HepG2 (cell line): ENCODE measurements at regions not wholly inside any gene's neighbourhood (a gene's known extent, or its start where the extent isn't known, plus 50 kb on each side); places are given as distances from the start of the nearest gene placed in this dataset.

ENCODE experiments used
- ATAC-seq: fragments of 200-7000 bp; cut with Tn5 transposase; 3 replicates; pipeline ENCODE4 v1.9.1; 2020; ENCODE audit warnings: mild to moderate bottlenecking, moderate library complexity
- BruUV-seq: library from RNA; stranded (reverse); fragments of 400-500 nt; replicated peaks from 2 replicates; lab custom pipeline; 2021; lab: Mats Ljungman, UMichigan
- CTCF ChIA-PET: fragments of 300-600 bp; formaldehyde crosslinking; extraction: SDS; loops from one replicate; lab custom pipeline; 2021; ENCODE audit warnings: low total read pairs, inconsistent platforms, low intra/inter-chr PET ratio; lab: Yijun Ruan, JAX
- POLR2A ChIA-PET: fragments of 350-600 bp; sonication (Branson Sonifier 250); formaldehyde crosslinking; loops from one replicate; lab custom pipeline; 2020; ENCODE audit warnings: antibody characterized with exemption, inconsistent platforms; lab: Yijun Ruan, JAX
- DNase-seq: peaks from one replicate; pipeline ENCODE4 v3.0.0-alpha.2; 2015; ENCODE audit warnings: low spot score
- FAIRE-seq: peaks from 3 replicates; lab custom pipeline; 2011; peaks lifted over from hg19 to GRCh38; lab: Jason Lieb, UNC
- H2AFZ ChIP-seq: one replicate; pipeline ENCODE4 v1.6.1; 2011; ENCODE audit warnings: low read length, inconsistent platforms
- H3K27ac ChIP-seq: fragments of 300-600 bp; 3 replicates; pipeline ENCODE4 v1.8.0; 2011; ENCODE audit warnings: mixed run types, mild to moderate bottlenecking, mixed read lengths, low read length, inconsistent platforms; ENCODE audit not compliant: insufficient read depth; ENCODE audit errors: extremely low read length
- H3K27me3 ChIP-seq, 2 experiments: fragments of 200-600 bp in 1 of 2; 2 replicates in 1 of 2; 3 replicates in 1 of 2; pipeline versions ENCODE4 v1.6.0 to v1.8.0; 2011; ENCODE audit warnings: low read length in 2 of 2, mild to moderate bottlenecking in 2 of 2, moderate library complexity in 2 of 2, inconsistent platforms in 1 of 2; ENCODE audit not compliant: insufficient read depth in 2 of 2, control insufficient read depth in 1 of 2
- H3K36me3 ChIP-seq, 2 experiments: fragments of 200-600 bp in 1 of 2; replicated peaks in 1 of 2; 2 replicates in 1 of 2; 3 replicates in 1 of 2; pipeline versions ENCODE4 v1.5.1 to v1.8.0; 2011; ENCODE audit warnings: low read length in 2 of 2, inconsistent platforms in 1 of 2; ENCODE audit not compliant: insufficient read depth in 2 of 2, control insufficient read depth in 1 of 2
- H3K4me1 ChIP-seq: 2 replicates; pipeline ENCODE4 v1.5.1; 2012; ENCODE audit warnings: low read length, inconsistent platforms; ENCODE audit not compliant: insufficient read depth
- H3K4me2 ChIP-seq: 2 replicates; pipeline ENCODE4 v1.6.0; 2011; ENCODE audit warnings: low read depth, low read length, inconsistent platforms
- H3K4me3 ChIP-seq, 3 experiments: fragments of 200-600 bp in 1 of 3; sonication (generic), shearing (Covaris generic) in 1 of 3; replicated peaks in 1 of 3; 2 replicates each; pipeline ENCODE4 v1.5.1; 2011 to 2016; ENCODE audit warnings: low read length in 3 of 3, inconsistent platforms in 2 of 3, low read depth in 2 of 3, mild to moderate bottlenecking in 2 of 3, control low read depth in 1 of 3, mixed read lengths in 1 of 3; ENCODE audit not compliant: insufficient read depth in 1 of 3
- H3K79me2 ChIP-seq: one replicate; pipeline ENCODE4 v1.6.1; 2011; ENCODE audit warnings: low read length, inconsistent platforms; ENCODE audit not compliant: insufficient read depth
- H3K9ac ChIP-seq: 2 replicates; pipeline ENCODE4 v1.6.0; 2011; ENCODE audit warnings: mild to moderate bottlenecking, low read depth, low read length, inconsistent platforms; ENCODE audit not compliant: insufficient read depth
- H3K9me3 ChIP-seq: 2 replicates; pipeline ENCODE4 v1.5.1; 2012; ENCODE audit warnings: mild to moderate bottlenecking, low read length
- H4K20me1 ChIP-seq: 2 replicates; pipeline ENCODE4 v1.6.0; 2011; ENCODE audit warnings: inconsistent platforms, mild to moderate bottlenecking, low read length, moderate library complexity; ENCODE audit not compliant: insufficient read depth
- CEBPG ChIP-seq: IDR thresholded peaks from 2 replicates; pipeline ENCODE4 v1.6.1; 2016
- DDIT3 ChIP-seq: sonication (generic); formaldehyde crosslinking; IDR thresholded peaks from 2 replicates; pipeline ENCODE4 v1.4.0; 2020; ENCODE audit warnings: mild to moderate bottlenecking, missing genetic modification reagents
- FOXP4 ChIP-seq: sonication (generic); formaldehyde crosslinking; IDR thresholded peaks from 2 replicates; pipeline ENCODE4 v1.4.0; 2020; ENCODE audit warnings: missing genetic modification reagents
- HNF4A ChIP-seq: sonication (generic); formaldehyde crosslinking; IDR thresholded peaks from 2 replicates; pipeline ENCODE4 v1.4.0; 2020; ENCODE audit warnings: missing genetic modification reagents
- MAX ChIP-seq: IDR thresholded peaks from 2 replicates; pipeline ENCODE4 v1.6.1; 2012; ENCODE audit warnings: inconsistent platforms
- SNRNP70 ChIP-seq: fragments of 200-400 bp; formaldehyde crosslinking; IDR thresholded peaks from 2 replicates; pipeline ENCODE4 v1.6.1; 2017; ENCODE audit warnings: mild to moderate bottlenecking, low read depth, low read length, moderate library complexity
- SOX6 ChIP-seq, 2 experiments: fragments of 450-650 bp in 1 of 2; sonication (generic) in 1 of 2; formaldehyde crosslinking in 1 of 2; IDR thresholded peaks; 2 replicates each; pipeline versions ENCODE4 v1.4.0 to v1.6.1; 2017 to 2020; ENCODE audit warnings: antibody characterized with exemption in 1 of 2, mild to moderate bottlenecking in 1 of 2, missing genetic modification reagents in 1 of 2
- UBTF ChIP-seq: sonication (generic); formaldehyde crosslinking; IDR thresholded peaks from 2 replicates; pipeline ENCODE4 v1.4.0; 2020; ENCODE audit warnings: mild to moderate bottlenecking, missing genetic modification reagents
- XRCC5 ChIP-seq: fragments of 200-400 bp; formaldehyde crosslinking; optimal IDR thresholded peaks from 2 replicates; pipeline ENCODE3; 2017; ENCODE audit warnings: mild to moderate bottlenecking, low read length
- ZBED4 ChIP-seq: sonication (generic); formaldehyde crosslinking; IDR thresholded peaks from 2 replicates; pipeline ENCODE4 v1.4.0; 2020; ENCODE audit warnings: missing genetic modification reagents, borderline replicate concordance
- ZFP1 ChIP-seq: IDR thresholded peaks from 2 replicates; pipeline ENCODE4 v1.6.1; 2016
- ZFX ChIP-seq: sonication (generic); formaldehyde crosslinking; IDR thresholded peaks from 2 replicates; pipeline ENCODE4 v1.4.0; 2020; ENCODE audit warnings: mild to moderate bottlenecking, low read depth, missing genetic modification reagents, moderate library complexity
- ZNF530 ChIP-seq: sonication (generic); formaldehyde crosslinking; IDR thresholded peaks from 2 replicates; pipeline ENCODE4 v1.5.0; 2020; ENCODE audit warnings: low read depth, mild to moderate bottlenecking, missing genetic modification reagents
- ZNF672 ChIP-seq: sonication (generic); formaldehyde crosslinking; IDR thresholded peaks from 2 replicates; pipeline ENCODE4 v1.8.1; 2022; ENCODE audit warnings: missing genetic modification reagents
- ZNF75D ChIP-seq: sonication (generic); formaldehyde crosslinking; IDR thresholded peaks from 2 replicates; pipeline ENCODE4 v1.8.1; 2023; ENCODE audit warnings: missing genetic modification reagents, mild to moderate bottlenecking, borderline replicate concordance
- WGBS: methylation state at CpG from one replicate; pipeline ENCODE4 v1.1.6; 2017; ENCODE audit warnings: low lambda C conversion rate; 5-methylcytosine and 5-hydroxymethylcytosine counted together
- in situ Hi-C: cut with HindIII; loops from 2 replicates; pipeline ENCODE4 v1.10.0; 2017; ENCODE audit warnings: low pct_unique_long_range_greater_than_20kb; ENCODE audit not compliant: extremely low pct_ligation_motif_present
- intact Hi-C: fragments of 100-400 bp; cut with micrococcal nuclease; formaldehyde crosslinking; loops from one replicate; pipeline ENCODE4 v1.10.0; 2022; ENCODE audit not compliant: unreplicated experiment

- TF ChIP-seq ZBED4 (CRISPR knock-in tag) = no peak
Observed at GRCh38 chr13:34290661-34291060, 472.7 kb downstream of the RFC3 start (continued).

GRCh38 chr13:34294483-34295129 is 476.7 kb downstream of the RFC3 start:
- Histone ChIP-seq H3K4me1 (no peaks in the 10 kb centered on the region), H3K27ac (no peak overlapping the region), H3K9me3 (no peaks in the 10 kb centered on the region), H3K4me3 (no peak overlapping the region), H3K79me2 (no peaks in the 10 kb centered on the region), H3K9ac (no peak overlapping the region), H2AFZ (no peak overlapping the region), H4K20me1 (no peaks in the 10 kb centered on the region), H3K4me2 (no peak overlapping the region), H3K36me3 (no peaks in the 10 kb centered on the region), H3K27me3 (no peaks in the 10 kb centered on the region)
- DNase-seq (no peak), ATAC-seq (peak; percentile 39; the same call in 1 of the 3 replicates), FAIRE-seq (no peak)
- in situ Hi-C loops (no loop called here), intact Hi-C loops (no loop called here)
- CTCF ChIA-PET = no interaction called here
- under 1% methylated on average over 5 of the region's 5 CpGs for WGBS
- BruUV-seq = no TSS peak
- POLR2A ChIA-PET = no interaction called here
- TF ChIP-seq SNRNP70 = no peak
- TF ChIP-seq ZNF672 (CRISPR knock-in tag) = no peak
- no peak for TF ChIP-seq CEBPG
- no peak for TF ChIP-seq SOX6 (IDR thresholded peaks at IDR 0.05)
- TF ChIP-seq SOX6 (CRISPR knock-in tag; IDR thresholded peaks at IDR 0.05) = no peak
- no peak for TF ChIP-seq ZNF530 (CRISPR knock-in tag)
- no peak for TF ChIP-seq XRCC5
- no peak for TF ChIP-seq DDIT3 (CRISPR knock-in tag)
- TF ChIP-seq MAX = no peak
- TF ChIP-seq ZNF75D (CRISPR knock-in tag) = no peak
- TF ChIP-seq ZFP1 (CRISPR knock-in tag) = no peak
- no peak for TF ChIP-seq FOXP4 (CRISPR knock-in tag)
- no peak for TF ChIP-seq UBTF (CRISPR knock-in tag)
- TF ChIP-seq ZFX (CRISPR knock-in tag) = no peak
- TF ChIP-seq HNF4A = no peak
